Lower lobe of right lung (tissue), 2 donors: ENCODE measurements at regions not wholly inside any gene's neighbourhood (a gene's known extent, or its start where the extent isn't known, plus 50 kb on each side); places are given as distances from the start of the nearest gene placed in this dataset.

Source experiments
- ATAC-seq, 2 donors: fragments of 200-7000 bp; cut with Tn5 transposase; one replicate each; pipeline ENCODE4 v1.9.1; 2020 to 2022; ENCODE audit warnings: mild to moderate bottlenecking in 2 of 2, moderate library complexity in 2 of 2
- DNase-seq: peaks from one replicate; pipeline ENCODE4 v3.0.0-alpha.2; 2020
- H3K27ac ChIP-seq: fragments of 200-600 bp; one replicate; pipeline ENCODE4 v1.8.0; 2022
- H3K27me3 ChIP-seq: fragments of 200-600 bp; one replicate; pipeline ENCODE4 v1.8.0; 2022; ENCODE audit warnings: low read depth
- H3K36me3 ChIP-seq: fragments of 200-600 bp; one replicate; pipeline ENCODE4 v1.8.0; 2022; ENCODE audit warnings: mild to moderate bottlenecking
- H3K4me1 ChIP-seq: fragments of 200-600 bp; one replicate; pipeline ENCODE4 v1.8.0; 2022
- H3K4me3 ChIP-seq: fragments of 200-600 bp; one replicate; pipeline ENCODE4 v1.8.0; 2022; ENCODE audit warnings: mild to moderate bottlenecking
- H3K9me3 ChIP-seq: fragments of 200-600 bp; one replicate; pipeline ENCODE4 v1.8.0; 2022
- CTCF ChIP-seq: fragments of 200-600 bp; IDR thresholded peaks from one replicate; pipeline ENCODE4 v1.8.0; 2022; ENCODE audit warnings: antibody characterized with exemption, mild to moderate bottlenecking
- intact Hi-C: fragments of 100-400 bp; cut with DNase I; formaldehyde crosslinking; loops from one replicate; pipeline ENCODE4 v1.11.0; 2022
- donor health status: DM: no; HTN: yes; CAD: no; lungs with severe emphysema.

GRCh38 chr13:82439159-82439904, 1442.9 kb downstream of the SLITRK1 start:
- DNase-seq: no peak
- H3K27me3 ChIP-seq: no peaks in the 10 kb centered on the region
- intact Hi-C loops: no loop called here
- H3K4me3 ChIP-seq: no peak overlapping the region
- no peaks in the 10 kb centered on the region for H3K36me3 ChIP-seq
- no peak for TF ChIP-seq CTCF
- H3K4me1 ChIP-seq: no peaks in the 10 kb centered on the region
- H3K27ac ChIP-seq: no peak overlapping the region
- no peaks in the 10 kb centered on the region for H3K9me3 ChIP-seq
- no peak for ATAC-seq

- ATAC-seq (no peak), DNase-seq (no peak)
- intact Hi-C loops: no loop called here
- Histone ChIP-seq H3K27ac (no peak overlapping the region), H3K9me3 (no peaks in the 10 kb centered on the region), H3K4me3 (no peak overlapping the region), H3K27me3 (no peaks in the 10 kb centered on the region), H3K36me3 (no peaks in the 10 kb centered on the region), H3K4me1 (no peaks in the 10 kb centered on the region)
- TF ChIP-seq CTCF: no peak
These were observed 1444.0 kb downstream of the SLITRK1 start for GRCh38 chr13:82438320-82438719.

- Histone ChIP-seq H3K27me3 (no peaks in the 10 kb centered on the region), H3K36me3 (no peaks in the 10 kb centered on the region), H3K9me3 (no peaks in the 10 kb centered on the region), H3K27ac (no peak overlapping the region), H3K4me3 (no peak overlapping the region), H3K4me1 (no peaks in the 10 kb centered on the region)
- ATAC-seq: no peak
- intact Hi-C loops: no loop called here
- no peak for TF ChIP-seq CTCF
- DNase-seq: no peak
These were observed 1446.1 kb downstream of the SLITRK1 start for GRCh38 chr13:82436099-82436585.

GRCh38 chr13:82432949-82433348, 1449.3 kb downstream of the SLITRK1 start:
- Histone ChIP-seq H3K36me3 (no peaks in the 10 kb centered on the region), H3K27me3 (no peaks in the 10 kb centered on the region), H3K4me1 (no peaks in the 10 kb centered on the region), H3K4me3 (no peak overlapping the region), H3K9me3 (no peaks in the 10 kb centered on the region), H3K27ac (no peak overlapping the region)
- TF ChIP-seq CTCF: no peak
- DNase-seq (no peak), ATAC-seq (no peak)
- intact Hi-C loops: no loop called here

- Histone ChIP-seq H3K27me3 (no peaks in the 10 kb centered on the region), H3K9me3 (no peaks in the 10 kb centered on the region), H3K36me3 (no peaks in the 10 kb centered on the region), H3K27ac (no peak overlapping the region), H3K4me1 (no peaks in the 10 kb centered on the region), H3K4me3 (no peak overlapping the region)
- DNase-seq: no peak
- no peak for TF ChIP-seq CTCF
- ATAC-seq: no peak
- intact Hi-C loops: no loop called here
These were observed 1469.5 kb downstream of the SLITRK1 start for GRCh38 chr13:82412749-82413148.
